ENCODE measurements at regions not wholly inside any gene's neighbourhood (a gene's known extent, or its start where the extent isn't known, plus 50 kb on each side); places are given as distances from the start of the nearest gene placed in this dataset.

- H2AFZ ChIP-seq (ENCODE audit: low read depth, low read length, poor library complexity, severe bottlenecking): no peak overlapping the region
- intact Hi-C loops (cut with micrococcal nuclease): no loop called here
- TF ChIP-seq SIN3A (IDR thresholded peaks at IDR 0.05; ENCODE audit: low read depth) (no peak), ZBTB33 (IDR thresholded peaks at IDR 0.05; ENCODE audit: extremely low read depth, insufficient replicate concordance, low read length) (no peak), YY1 (IDR thresholded peaks at IDR 0.05; ENCODE audit: extremely low read depth, insufficient replicate concordance, low read depth, low read length) (no peak), ELF1 (IDR thresholded peaks at IDR 0.05; ENCODE audit: borderline replicate concordance, low read depth) (no peak), FOSL1 (IDR thresholded peaks at IDR 0.05; ENCODE audit: low read depth) (no peak)
- no peak overlapping the region for H3K9ac ChIP-seq (ENCODE audit: low read length)
- no peaks in the 10 kb centered on the region for H3K36me3 ChIP-seq (ENCODE audit: control insufficient read depth in 1 of 2, insufficient read depth in 2 of 2, low read length in 2 of 2)
- H3K27ac ChIP-seq (ENCODE audit: low read depth, low read length): no peak overlapping the region
- DNase-seq (ENCODE audit: low read depth, low spot score) (no peak), ATAC-seq (no peak)
- no TSS peak for BruUV-seq (replicated peaks)
- no peaks in the 10 kb centered on the region for H3K9me2 ChIP-seq (ENCODE audit: insufficient read depth)
- no peaks in the 10 kb centered on the region for H3K27me3 ChIP-seq (ENCODE audit: insufficient read depth, low read length)
- H3K4me3 ChIP-seq (replicated peaks in 1 of 2; ENCODE audit: low read depth in 1 of 2, low read length in 2 of 2): no peak overlapping the region
- H3K9me3 ChIP-seq (ENCODE audit: control insufficient read depth in 1 of 2, insufficient read depth in 1 of 2, low read depth in 1 of 2, low read length in 2 of 2): no peaks in the 10 kb centered on the region
- CTCF ChIA-PET: no interaction called here
- RAD21 ChIA-PET (ENCODE audit: low non-redundant PET in 1 of 2, low total read pairs in 2 of 2, uncharacterized antibody in 2 of 2, unreplicated experiment in 2 of 2): no interaction called here
- H3K4me2 ChIP-seq (ENCODE audit: low read length): no peak overlapping the region
- H3K4me1 ChIP-seq (ENCODE audit: control insufficient read depth in 1 of 2, insufficient read depth in 2 of 2, low read length in 2 of 2): no peaks in the 10 kb centered on the region
- H3K79me2 ChIP-seq (ENCODE audit: insufficient read depth, low read length): peaks cover 45% of the 10 kb centered on the region
- no peaks in the 10 kb centered on the region for H4K20me1 ChIP-seq (ENCODE audit: insufficient read depth)
- POLR2A ChIA-PET: no interaction called here
Measured at GRCh38 chrY:19574939-19575338, 169.6 kb downstream of the KDM5D start.

GRCh38 chrY:19573646-19574045, 170.9 kb downstream of the KDM5D start:
- Histone ChIP-seq H2AFZ (ENCODE audit: low read depth, low read length, poor library complexity, severe bottlenecking) (no peak overlapping the region), H3K27ac (ENCODE audit: low read depth, low read length) (no peak overlapping the region), H3K9ac (ENCODE audit: low read length) (no peak overlapping the region), H3K9me2 (ENCODE audit: insufficient read depth) (no peaks in the 10 kb centered on the region), H4K20me1 (ENCODE audit: insufficient read depth) (no peaks in the 10 kb centered on the region), H3K79me2 (ENCODE audit: insufficient read depth, low read length) (peaks cover 49% of the 10 kb centered on the region), H3K4me3 (replicated peaks in 1 of 2; ENCODE audit: low read depth in 1 of 2, low read length in 2 of 2) (no peak overlapping the region), H3K9me3 (ENCODE audit: control insufficient read depth in 1 of 2, insufficient read depth in 1 of 2, low read depth in 1 of 2, low read length in 2 of 2) (no peaks in the 10 kb centered on the region), H3K4me2 (ENCODE audit: low read length) (no peak overlapping the region), H3K36me3 (ENCODE audit: control insufficient read depth in 1 of 2, insufficient read depth in 2 of 2, low read length in 2 of 2) (no peaks in the 10 kb centered on the region), H3K27me3 (ENCODE audit: insufficient read depth, low read length) (no peaks in the 10 kb centered on the region), H3K4me1 (ENCODE audit: control insufficient read depth in 1 of 2, insufficient read depth in 2 of 2, low read length in 2 of 2) (no peaks in the 10 kb centered on the region)
- ChIA-PET CTCF (no interaction called here), RAD21 (ENCODE audit: low non-redundant PET in 1 of 2, low total read pairs in 2 of 2, uncharacterized antibody in 2 of 2, unreplicated experiment in 2 of 2) (no interaction called here), POLR2A (no interaction called here)
- no peak for ATAC-seq
- BruUV-seq (replicated peaks): no TSS peak
- intact Hi-C loops (cut with micrococcal nuclease): no loop called here
- no peak for DNase-seq (ENCODE audit: low read depth, low spot score)
- no peak for TF ChIP-seq TCF7L2 (IDR thresholded peaks at IDR 0.05; ENCODE audit: borderline replicate concordance, extremely low read depth, insufficient read depth, insufficient read length)
- no peak for TF ChIP-seq ELF1 (IDR thresholded peaks at IDR 0.05; ENCODE audit: borderline replicate concordance, low read depth)
- TF ChIP-seq FOSL1 (IDR thresholded peaks at IDR 0.05; ENCODE audit: low read depth): no peak
- no peak for TF ChIP-seq EZH2 (IDR thresholded peaks at IDR 0.05)
- TF ChIP-seq POLR2A (IDR thresholded peaks at IDR 0.05; ENCODE audit: borderline replicate concordance, extremely low read depth, insufficient read depth, insufficient read length): no peak
- no peak for TF ChIP-seq EZH2phosphoT487 (IDR thresholded peaks at IDR 0.05; ENCODE audit: borderline replicate concordance)
- TF ChIP-seq POLR2AphosphoS5 (IDR thresholded peaks at IDR 0.05; ENCODE audit: low read depth, low read length): no peak
- no peak for TF ChIP-seq SRF (IDR thresholded peaks at IDR 0.05; ENCODE audit: low read depth)
- TF ChIP-seq ZBTB33 (IDR thresholded peaks at IDR 0.05; ENCODE audit: extremely low read depth, insufficient replicate concordance, low read length): no peak
- TF ChIP-seq SIN3A (IDR thresholded peaks at IDR 0.05; ENCODE audit: low read depth): no peak
- no peak for TF ChIP-seq JUND (IDR thresholded peaks at IDR 0.05)
- TF ChIP-seq ATF3 (IDR thresholded peaks at IDR 0.05): no peak
- no peak for TF ChIP-seq ZFX (IDR thresholded peaks at IDR 0.05)
- TF ChIP-seq CBX3 (IDR thresholded peaks at IDR 0.05; ENCODE audit: low read depth): no peak
- TF ChIP-seq MAX (IDR thresholded peaks at IDR 0.05): no peak
